Middle frontal gyrus (tissue), 1 donor: ENCODE measurements at regions not wholly inside any gene's neighbourhood (a gene's known extent, or its start where the extent isn't known, plus 50 kb on each side); places are given as distances from the start of the nearest gene placed in this dataset.
A peak's percentile ranks its signal among the peaks of the same experiment; 100 is the strongest.
"Not testable (repeated sequence)": the region's sequence is repeated elsewhere in the genome, so short reads cannot be mapped to it uniquely, and the experiment has no call there.

Source experiments
- DNase-seq: peaks from one replicate; pipeline ENCODE4 v3.0.0-alpha.2; 2015; ENCODE audit warnings: low spot score; ENCODE audit errors: extremely low spot score

- peak; percentile 42 for DNase-seq
Observed at GRCh38 chr3:44128057-44128775, 113.5 kb upstream of the TOPAZ1 start.

- DNase-seq: no peak
Observed at GRCh38 chr3:44130249-44130648, 111.4 kb upstream of the TOPAZ1 start.

GRCh38 chr3:44132061-44132460 lies 109.6 kb upstream of the TOPAZ1 start:
- DNase-seq: no peak

GRCh38 chr3:44132593-44132992 lies 109.1 kb upstream of the TOPAZ1 start:
- no peak for DNase-seq

GRCh38 chr3:44136421-44136820 lies 105.3 kb upstream of the TOPAZ1 start:
- DNase-seq: no peak

- no peak for DNase-seq
Observed at GRCh38 chr3:44146073-44146472, 95.6 kb upstream of the TOPAZ1 start.

GRCh38 chr3:44159696-44160300 lies 81.9 kb upstream of the TOPAZ1 start:
- DNase-seq: no peak

GRCh38 chr3:44160818-44161217 lies 80.9 kb upstream of the TOPAZ1 start:
- DNase-seq: no peak

- no peak for DNase-seq
Observed at GRCh38 chr3:44171891-44172290, 69.8 kb upstream of the TOPAZ1 start.

GRCh38 chr3:44172701-44173100 lies 69.0 kb upstream of the TOPAZ1 start:
- DNase-seq: not testable (repeated sequence)

GRCh38 chr3:44173263-44173662 lies 68.4 kb upstream of the TOPAZ1 start:
- no peak for DNase-seq

- no peak for DNase-seq
Observed at GRCh38 chr3:44175070-44175469, 66.6 kb upstream of the TOPAZ1 start.

GRCh38 chr3:44179246-44179645 lies 62.4 kb upstream of the TOPAZ1 start:
- no peak for DNase-seq

GRCh38 chr3:44184319-44184953 lies 57.2 kb upstream of the TOPAZ1 start:
- peak; percentile 12 for DNase-seq

GRCh38 chr3:44185396-44185915 lies 56.2 kb upstream of the TOPAZ1 start:
- DNase-seq: no peak

- DNase-seq: no peak
Observed at GRCh38 chr3:44186111-44186672, 55.5 kb upstream of the TOPAZ1 start.

- DNase-seq: no peak
Observed at GRCh38 chr3:44186712-44187111, 55.0 kb upstream of the TOPAZ1 start.
